LNCAP (cell line): ENCODE measurements at regions not wholly inside any gene's neighbourhood (a gene's known extent, or its start where the extent isn't known, plus 50 kb on each side); places are given as distances from the start of the nearest gene placed in this dataset.

Experiments
- TF ChIP-seq, protein P1 (sequence below): fragments of 450-650 bp; IDR thresholded peaks from 2 replicates; pipeline ENCODE4 v1.5.1; 2017; ENCODE audit warnings: mild to moderate bottlenecking

- TF ChIP-seq, protein P1, sequence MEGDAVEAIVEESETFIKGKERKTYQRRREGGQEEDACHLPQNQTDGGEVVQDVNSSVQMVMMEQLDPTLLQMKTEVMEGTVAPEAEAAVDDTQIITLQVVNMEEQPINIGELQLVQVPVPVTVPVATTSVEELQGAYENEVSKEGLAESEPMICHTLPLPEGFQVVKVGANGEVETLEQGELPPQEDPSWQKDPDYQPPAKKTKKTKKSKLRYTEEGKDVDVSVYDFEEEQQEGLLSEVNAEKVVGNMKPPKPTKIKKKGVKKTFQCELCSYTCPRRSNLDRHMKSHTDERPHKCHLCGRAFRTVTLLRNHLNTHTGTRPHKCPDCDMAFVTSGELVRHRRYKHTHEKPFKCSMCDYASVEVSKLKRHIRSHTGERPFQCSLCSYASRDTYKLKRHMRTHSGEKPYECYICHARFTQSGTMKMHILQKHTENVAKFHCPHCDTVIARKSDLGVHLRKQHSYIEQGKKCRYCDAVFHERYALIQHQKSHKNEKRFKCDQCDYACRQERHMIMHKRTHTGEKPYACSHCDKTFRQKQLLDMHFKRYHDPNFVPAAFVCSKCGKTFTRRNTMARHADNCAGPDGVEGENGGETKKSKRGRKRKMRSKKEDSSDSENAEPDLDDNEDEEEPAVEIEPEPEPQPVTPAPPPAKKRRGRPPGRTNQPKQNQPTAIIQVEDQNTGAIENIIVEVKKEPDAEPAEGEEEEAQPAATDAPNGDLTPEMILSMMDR = no peak
Measured at GRCh38 chr11:32200136-32200847, 109.4 kb downstream of the RCN1 start.

DNA sequence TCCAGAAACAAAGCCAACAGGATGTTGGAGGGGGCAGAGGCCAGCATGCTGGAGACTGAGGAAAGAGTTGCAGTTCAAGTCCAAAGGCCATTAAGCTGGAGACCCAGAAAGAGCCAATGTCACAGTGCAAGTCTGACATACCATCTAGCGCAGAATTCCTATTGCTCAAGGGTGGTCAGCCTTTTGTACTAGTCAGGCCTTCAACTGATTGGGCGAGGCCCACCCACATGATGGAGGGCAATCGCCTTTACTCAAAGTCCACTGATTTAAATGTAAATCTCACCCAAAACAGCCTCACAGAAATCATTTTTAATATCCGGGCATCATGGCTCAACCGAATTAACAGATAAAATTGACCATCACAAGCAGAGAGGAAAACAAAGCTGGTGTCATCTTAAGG, 113.9 kb downstream of the RCN1 start:
- TF ChIP-seq, protein P1 = no peak

DNA sequence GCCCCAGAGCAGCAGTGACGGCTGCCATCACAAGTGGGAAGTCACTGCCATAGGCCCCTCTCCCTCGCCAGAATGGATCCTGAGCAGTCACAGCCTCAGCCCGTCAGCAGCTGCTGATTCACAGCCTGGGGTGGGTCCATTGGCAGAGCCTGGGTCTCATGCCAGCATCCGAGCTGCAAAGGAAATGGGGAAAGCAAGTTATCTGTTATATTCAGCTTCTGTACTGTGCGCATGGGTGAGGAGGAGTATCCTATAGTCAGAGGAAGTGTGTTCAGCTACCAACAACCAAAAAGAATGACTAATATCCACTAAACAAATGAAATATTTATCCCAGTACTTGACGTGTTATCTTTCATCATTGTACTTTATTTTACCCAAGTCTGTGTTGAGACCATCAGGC, 119.7 kb downstream of the RCN1 start:
- TF ChIP-seq, protein P1 = no peak

GRCh38 chr11:32213223-32213622, 122.3 kb downstream of the RCN1 start:
- TF ChIP-seq, protein P1 = no peak

GRCh38 chr11:32215157-32215556, 124.3 kb downstream of the RCN1 start:
- TF ChIP-seq, protein P1 = no peak

DNA sequence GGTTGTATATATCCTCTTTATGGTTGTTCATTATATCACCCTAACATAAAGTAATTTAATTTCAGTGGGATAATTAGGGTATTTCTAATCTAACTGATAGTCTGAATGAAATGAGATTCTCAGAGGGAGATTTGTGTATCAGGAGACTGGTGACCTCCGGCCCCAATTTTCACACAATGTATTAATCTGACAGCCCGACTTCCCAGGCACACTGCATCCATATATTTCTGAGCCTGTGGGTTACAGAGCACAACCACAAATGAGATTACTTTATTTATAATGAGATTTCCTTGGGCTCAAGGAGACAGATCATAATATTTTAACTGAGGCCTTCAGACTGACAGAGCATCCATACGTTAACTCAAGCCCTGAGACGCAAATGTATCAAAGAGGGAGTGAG, 125.9 kb downstream of the RCN1 start:
- TF ChIP-seq, protein P1 = no peak

GRCh38 chr11:32219320-32219719, 128.4 kb downstream of the RCN1 start:
- TF ChIP-seq, protein P1 = no peak
